GM12892 (cell line): ENCODE measurements at regions not wholly inside any gene's neighbourhood (a gene's known extent, or its start where the extent isn't known, plus 50 kb on each side); places are given as distances from the start of the nearest gene placed in this dataset.

ENCODE experiments used
- DNase-seq: peaks from one replicate; pipeline ENCODE4 v3.0.0; 2011; ENCODE audit not compliant: insufficient read length
- FAIRE-seq: peaks from 2 replicates; lab custom pipeline; 2011; peaks lifted over from hg19 to GRCh38; lab: Jason Lieb, UNC
- POLR2A ChIP-seq: IDR thresholded peaks from 2 replicates; pipeline ENCODE4 v1.6.1; 2011; ENCODE audit warnings: low read depth, low read length, control low read depth
- POLR2AphosphoS5 ChIP-seq: IDR thresholded peaks from 2 replicates; pipeline ENCODE4 v1.6.1; 2011; ENCODE audit warnings: low read depth, low read length, control low read depth
- TAF1 ChIP-seq: IDR thresholded peaks from 2 replicates; pipeline ENCODE4 v1.6.1; 2011; ENCODE audit warnings: low read depth, mild to moderate bottlenecking, control low read depth, low read length, borderline replicate concordance

DNA sequence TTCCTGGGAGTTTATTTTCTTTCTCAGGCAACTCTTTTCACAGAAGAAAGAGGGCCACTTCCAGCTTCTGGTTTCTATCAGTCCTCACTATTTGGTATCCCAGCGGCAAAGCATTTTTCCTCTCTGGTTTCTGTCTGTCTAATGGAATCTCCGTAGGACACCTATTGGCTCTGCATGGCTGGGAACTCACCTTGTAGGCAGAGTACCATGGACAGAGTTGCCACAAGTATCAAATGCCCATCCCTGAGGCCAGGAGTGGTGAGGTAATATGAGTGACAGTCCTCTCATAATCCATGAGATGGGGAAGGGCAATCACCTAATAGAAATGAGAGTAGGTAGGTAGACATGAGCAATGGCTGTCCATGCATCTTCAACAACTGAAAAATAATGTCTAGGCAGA, 369.5 kb upstream of the PIK3C3 start:
- FAIRE-seq (no peak), DNase-seq (no peak)
- TF ChIP-seq POLR2AphosphoS5, result no peak
- no peak for TF ChIP-seq POLR2A
- no peak for TF ChIP-seq TAF1

DNA sequence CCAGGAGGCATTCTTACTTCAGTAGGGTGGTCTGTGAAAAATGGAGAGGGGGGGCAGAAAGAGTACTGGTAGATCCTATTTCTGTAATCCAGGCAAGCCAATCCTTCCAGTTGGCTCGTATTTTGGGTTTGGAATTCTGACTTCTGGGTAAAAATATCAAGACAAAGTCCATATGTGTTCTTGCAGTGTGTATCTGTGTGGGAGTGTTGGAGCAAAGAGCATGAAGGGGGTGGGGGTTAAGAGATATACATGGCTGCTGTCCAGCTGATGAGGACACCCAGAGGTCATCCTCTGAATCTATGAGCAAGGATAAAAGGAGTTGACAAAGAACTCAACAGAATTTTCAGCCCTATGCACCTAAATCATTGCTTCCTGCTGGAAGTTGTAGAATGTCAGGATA, 375.8 kb upstream of the PIK3C3 start:
- DNase-seq, result no peak
- FAIRE-seq, result no peak
- TF ChIP-seq POLR2AphosphoS5, result no peak
- no peak for TF ChIP-seq TAF1
- TF ChIP-seq POLR2A, result no peak

DNA sequence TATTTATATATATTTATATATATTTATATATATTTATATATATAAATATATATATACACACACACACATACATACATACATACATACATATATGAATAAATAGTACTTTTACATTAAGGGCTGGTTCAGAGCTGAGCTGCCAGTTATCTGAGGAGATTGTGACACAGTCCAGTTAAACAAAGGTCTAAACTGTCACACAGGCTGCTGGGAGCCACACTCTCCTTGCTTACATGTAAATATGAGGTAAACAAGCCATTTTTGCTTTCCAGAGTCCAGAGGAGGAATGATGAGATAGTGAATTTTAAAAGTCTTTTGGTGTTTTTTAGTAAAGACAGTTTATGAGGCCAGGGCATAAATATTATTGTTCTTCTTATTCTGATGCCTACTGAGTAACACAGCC, 377.5 kb upstream of the PIK3C3 start:
- no peak for FAIRE-seq
- no peak for TF ChIP-seq TAF1
- no peak for TF ChIP-seq POLR2A
- no peak for TF ChIP-seq POLR2AphosphoS5

GRCh38 chr18:41576643-41577042, 378.4 kb upstream of the PIK3C3 start:
- no peak for DNase-seq
- no peak for FAIRE-seq

More for the DNA sequence above, 377.5 kb upstream of the PIK3C3 start:
- no peak for DNase-seq

GRCh38 chr18:41569867-41570266, 385.2 kb upstream of the PIK3C3 start:
- DNase-seq (no peak), FAIRE-seq (no peak)
- TF ChIP-seq TAF1 (no peak), POLR2AphosphoS5 (no peak), POLR2A (no peak)

More at GRCh38 chr18:41576643-41577042, 378.4 kb upstream of the PIK3C3 start:
- no peak for TF ChIP-seq TAF1
- TF ChIP-seq POLR2A, result no peak
- TF ChIP-seq POLR2AphosphoS5, result no peak

DNA sequence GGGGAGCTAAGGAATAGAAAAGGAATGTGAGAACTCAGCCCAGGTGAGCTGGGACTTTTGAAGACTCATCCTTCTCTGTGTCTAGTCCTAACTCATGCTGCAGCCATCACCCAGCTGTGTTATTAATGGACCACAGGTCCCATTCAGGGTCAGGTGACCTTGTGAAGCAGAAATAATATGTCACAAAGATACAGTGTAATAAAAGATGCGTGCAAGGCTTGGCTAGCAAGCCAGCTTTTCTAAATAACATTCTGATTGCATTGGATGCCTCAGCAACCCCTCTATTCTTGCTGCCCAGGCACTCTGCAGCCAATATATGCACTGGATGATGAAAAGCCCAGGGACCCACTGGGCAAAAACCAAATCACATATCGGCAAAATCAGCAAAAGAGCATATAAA, 393.1 kb upstream of the PIK3C3 start:
- FAIRE-seq, result no peak
- TF ChIP-seq TAF1, result no peak
- TF ChIP-seq POLR2AphosphoS5, result no peak
- TF ChIP-seq POLR2A, result no peak
- DNase-seq, result no peak

DNA sequence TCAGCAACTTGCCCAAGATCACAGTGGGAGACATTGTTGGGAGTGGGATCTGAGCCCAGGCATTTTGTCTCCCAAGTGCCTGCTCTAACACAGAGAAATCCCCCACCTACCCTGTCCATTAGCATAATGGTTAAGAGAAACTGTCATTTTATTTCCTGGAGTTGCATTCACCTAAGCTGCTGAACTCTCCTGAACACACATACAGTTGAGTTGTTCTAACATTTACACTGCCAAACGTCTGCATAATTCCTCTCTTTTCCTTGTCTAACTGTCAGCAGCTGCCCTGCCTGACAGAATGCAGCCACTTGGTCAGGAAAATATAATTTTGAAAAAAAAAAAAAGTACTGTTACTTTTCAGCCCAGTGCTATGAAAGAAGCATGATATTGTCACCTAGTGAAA, 396.3 kb upstream of the PIK3C3 start:
- FAIRE-seq (no peak), DNase-seq (no peak)
- TF ChIP-seq TAF1, result no peak
- TF ChIP-seq POLR2AphosphoS5, result no peak
- TF ChIP-seq POLR2A, result no peak

- no peak for TF ChIP-seq POLR2AphosphoS5
- no peak for TF ChIP-seq POLR2A
- TF ChIP-seq TAF1, result no peak
- no peak for DNase-seq
- FAIRE-seq, result no peak
Measured at GRCh38 chr18:41553716-41554115, 401.3 kb upstream of the PIK3C3 start.

DNA sequence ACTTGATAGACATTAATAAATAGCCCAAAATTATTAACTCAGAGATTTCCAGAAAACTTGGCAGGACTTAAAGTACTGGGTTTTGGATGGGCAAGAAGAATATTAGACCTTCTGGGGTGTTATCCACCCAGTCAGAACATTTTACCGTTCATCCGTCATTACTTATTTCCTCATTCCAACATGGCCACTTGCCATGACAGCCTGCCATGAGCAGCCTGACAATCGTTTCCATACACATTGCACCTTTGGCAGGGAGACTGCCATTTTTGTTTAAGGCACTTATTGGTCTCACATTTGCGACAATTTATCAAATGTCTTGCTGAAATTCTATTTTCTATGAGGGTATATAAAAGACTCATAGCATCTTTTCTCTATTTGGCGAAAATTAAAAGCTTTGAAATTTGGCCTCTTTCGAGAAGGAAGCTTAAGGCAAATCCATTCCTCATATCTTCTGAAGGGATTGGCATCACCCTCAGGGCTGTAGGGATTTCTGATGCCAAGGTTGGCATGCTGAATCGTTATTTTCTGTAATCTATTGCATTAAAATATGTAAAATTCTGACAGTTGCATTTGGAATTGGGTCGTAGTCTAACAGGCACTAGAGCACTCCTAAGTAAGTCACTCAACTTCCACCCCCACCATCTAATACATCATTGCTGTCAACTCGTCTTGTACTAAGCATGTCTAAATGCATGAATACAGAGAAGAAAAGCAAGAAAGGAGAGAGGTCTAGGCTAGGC, 406.3 kb upstream of the PIK3C3 start:
- no peak for TF ChIP-seq TAF1
- FAIRE-seq, result no peak
- no peak for DNase-seq

- no peak for FAIRE-seq
- DNase-seq, result no peak
- TF ChIP-seq POLR2A, result no peak
- TF ChIP-seq TAF1, result no peak
Measured at GRCh38 chr18:41545091-41545888, 409.7 kb upstream of the PIK3C3 start.

DNA sequence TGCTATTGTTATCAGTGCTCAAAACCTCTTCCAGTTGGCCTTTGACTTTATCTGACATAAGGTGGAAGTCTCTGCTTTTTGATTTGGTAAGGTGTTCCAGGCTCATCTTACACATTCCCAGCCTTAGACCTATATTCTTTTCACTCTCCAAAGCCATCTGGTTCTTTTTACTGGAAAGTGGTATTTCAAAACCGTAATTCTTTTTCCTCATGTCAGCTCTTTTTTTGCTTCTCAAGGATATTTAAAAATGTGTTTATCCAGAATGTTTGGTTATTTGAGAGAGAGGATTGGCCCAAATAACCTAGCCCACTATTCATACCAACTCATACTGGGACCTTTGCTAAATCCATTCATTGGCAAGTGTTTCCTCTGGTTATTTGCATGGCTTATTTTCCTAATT, 411.2 kb upstream of the PIK3C3 start:
- TF ChIP-seq TAF1, result no peak
- FAIRE-seq (no peak), DNase-seq (no peak)

DNA sequence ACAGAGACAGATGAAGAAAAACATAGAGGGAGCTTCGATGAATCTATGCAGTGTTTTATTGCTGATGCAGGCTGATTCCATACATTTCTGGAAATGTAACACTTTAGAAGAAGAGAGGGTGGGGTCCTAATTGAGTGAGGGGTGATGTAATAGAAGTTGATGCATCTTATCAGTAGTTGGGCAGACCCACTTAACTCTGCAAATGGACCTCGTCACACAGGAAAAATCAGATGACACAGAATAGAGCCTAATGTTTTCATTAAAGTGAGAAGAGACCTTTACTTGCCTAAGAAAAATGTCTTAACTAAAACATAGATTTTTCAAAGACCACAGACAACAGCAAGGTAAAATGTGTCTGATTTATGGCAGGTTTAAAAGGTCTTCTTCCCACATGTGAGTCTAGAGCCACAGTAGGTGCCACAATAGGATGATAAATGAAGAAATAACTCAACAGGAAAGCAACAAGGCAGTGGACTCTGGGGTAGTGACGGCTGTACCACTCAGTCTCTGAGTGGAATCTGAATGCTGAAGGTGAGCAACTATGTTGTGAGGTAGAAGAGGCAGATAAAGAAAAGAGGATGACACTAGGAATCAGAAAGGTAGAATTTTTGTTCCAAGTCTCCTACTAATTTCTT, 414.7 kb upstream of the PIK3C3 start:
- no peak for FAIRE-seq

More for the DNA sequence above, 414.7 kb upstream of the PIK3C3 start:
- no peak for TF ChIP-seq TAF1
- TF ChIP-seq POLR2A, result no peak
- TF ChIP-seq POLR2AphosphoS5, result no peak
- DNase-seq, result no peak
